K562 (cell line): ENCODE measurements at regions not wholly inside any gene's neighbourhood (a gene's known extent, or its start where the extent isn't known, plus 50 kb on each side); places are given as distances from the start of the nearest gene placed in this dataset.

ENCODE experiments used
- ATAC-seq: fragments of 200-7000 bp; cut with Tn5 transposase; 3 replicates; pipeline ENCODE4 v1.9.1; 2020; ENCODE audit warnings: moderate library complexity
- BruUV-seq: library from RNA; stranded (reverse); fragments of 400-500 nt; replicated peaks from 2 replicates; lab custom pipeline; 2021; lab: Mats Ljungman, UMichigan
- CTCF ChIA-PET: fragments of 300-600 bp; formaldehyde crosslinking; extraction: SDS; loops from one replicate; lab custom pipeline; 2021; ENCODE audit warnings: low intra/inter-chr PET ratio; lab: Yijun Ruan, JAX
- POLR2A ChIA-PET: fragments of 300-600, 350-650 bp; sonication (Branson Sonifier 250); formaldehyde crosslinking; extraction: SDS; loops from one replicate; lab custom pipeline; 2021; ENCODE audit warnings: antibody characterized with exemption, inconsistent platforms; lab: Yijun Ruan, JAX
- DNase-seq, 4 experiments: peaks; one replicate each; pipeline versions ENCODE4 v3.0.0 to v3.0.0-alpha.2; 2011 to 2018; ENCODE audit warnings: low spot score in 3 of 4, mixed read lengths in 3 of 4; ENCODE audit errors: extremely low read depth in 1 of 4
- FAIRE-seq: peaks from 2 replicates; lab custom pipeline; 2011; peaks lifted over from hg19 to GRCh38; lab: Jason Lieb, UNC
- H2AFZ ChIP-seq: 2 replicates; pipeline ENCODE4 v1.6.0; 2011; ENCODE audit warnings: low read depth, low read length, control low read depth, inconsistent platforms
- H3K27ac ChIP-seq: fragments of 200-600 bp; 3 replicates; pipeline ENCODE4 v1.8.0; 2011; ENCODE audit warnings: low read depth, mild to moderate bottlenecking, control low read depth, inconsistent platforms, low read length, moderate library complexity, mixed read lengths; ENCODE audit errors: extremely low read depth
- H3K27me3 ChIP-seq, 2 experiments: fragments of 300-600 bp in 1 of 2; 2 replicates in 1 of 2; 3 replicates in 1 of 2; pipeline versions ENCODE4 v1.6.0 to v1.8.0; 2011; ENCODE audit warnings: inconsistent platforms in 2 of 2, low read length in 2 of 2, mild to moderate bottlenecking in 1 of 2, mixed read lengths in 1 of 2, moderate library complexity in 1 of 2; ENCODE audit not compliant: control insufficient read depth in 2 of 2, insufficient read depth in 2 of 2
- H3K36me3 ChIP-seq: fragments of 300-600 bp; 3 replicates; pipeline ENCODE4 v1.8.0; 2011; ENCODE audit warnings: mild to moderate bottlenecking, low read length, inconsistent platforms; ENCODE audit not compliant: control insufficient read depth, insufficient read depth
- H3K4me1 ChIP-seq, 2 experiments: fragments of 200-600 bp in 1 of 2; replicated peaks in 1 of 2; 2 replicates in 1 of 2; 3 replicates in 1 of 2; pipeline versions ENCODE4 v1.5.1 to v1.8.0; 2011; ENCODE audit warnings: inconsistent platforms in 2 of 2, low read length in 2 of 2, mild to moderate bottlenecking in 1 of 2, mixed read lengths in 1 of 2, moderate library complexity in 1 of 2; ENCODE audit not compliant: control insufficient read depth in 2 of 2, insufficient read depth in 2 of 2
- H3K4me2 ChIP-seq: 2 replicates; pipeline ENCODE4 v1.6.1; 2011; ENCODE audit warnings: low read length, control low read depth, inconsistent platforms, mixed read lengths; ENCODE audit not compliant: insufficient read depth
- H3K4me3 ChIP-seq: fragments of 200-600 bp; sonication (generic), shearing (Covaris generic); 2 replicates; pipeline ENCODE4 v1.5.1; 2016; ENCODE audit warnings: control low read depth, inconsistent platforms
- H3K79me2 ChIP-seq: fragments of 200-600 bp; 3 replicates; pipeline ENCODE4 v1.8.0; 2011; ENCODE audit warnings: low read length, inconsistent platforms; ENCODE audit not compliant: control insufficient read depth, insufficient read depth
- H3K9ac ChIP-seq, 2 experiments: 2 replicates each; pipeline versions ENCODE4 v1.6.0 to v1.6.1; 2011; ENCODE audit warnings: low read depth in 2 of 2, low read length in 2 of 2, control low read depth in 1 of 2, inconsistent platforms in 1 of 2, mild to moderate bottlenecking in 1 of 2, mixed read lengths in 1 of 2; ENCODE audit not compliant: insufficient read depth in 1 of 2
- H3K9me1 ChIP-seq: one replicate; pipeline ENCODE4 v1.6.0; 2011; ENCODE audit warnings: inconsistent platforms, mild to moderate bottlenecking, low read length, moderate library complexity; ENCODE audit not compliant: control insufficient read depth, insufficient read depth
- H3K9me3 ChIP-seq: replicated peaks from 2 replicates; pipeline ENCODE4 v1.5.1; 2011; ENCODE audit warnings: low read depth, low read length, inconsistent platforms; ENCODE audit not compliant: control insufficient read depth, insufficient read depth
- H4K20me1 ChIP-seq: replicated peaks from 2 replicates; pipeline ENCODE4 v1.6.1; 2011; ENCODE audit warnings: low read length, inconsistent platforms, mixed read lengths; ENCODE audit not compliant: control insufficient read depth, insufficient read depth
- CEBPG ChIP-seq, 3 experiments: fragments of 200-800 bp in 1 of 3; sonication (Bioruptor generic) in 1 of 3; sonication (generic) in 1 of 3; formaldehyde crosslinking in 1 of 3; IDR thresholded peaks in 2 of 3; conservative IDR thresholded peaks in 1 of 3; 2 replicates each; pipeline versions ENCODE4 v1.6.1 to v1.8.0; 2016 to 2022; ENCODE audit warnings: missing compliant biosample characterization in 2 of 3, missing genetic modification characterization in 2 of 3, mild to moderate bottlenecking in 1 of 3, missing genetic modification reagents in 1 of 3
- CHCHD3 ChIP-seq: fragments of 250-450 bp; sonication (Bioruptor Pico); IDR thresholded peaks from 2 replicates; pipeline ENCODE4 v2.1.2; 2022; ENCODE audit warnings: mild to moderate bottlenecking
- DMBX1 ChIP-seq: fragments of 250-450 bp; sonication (Bioruptor Pico); IDR thresholded peaks from 2 replicates; pipeline ENCODE4 v1.8.0; 2022; ENCODE audit warnings: inconsistent platforms, mild to moderate bottlenecking, moderate library complexity, borderline replicate concordance
- ETV5 ChIP-seq: sonication (generic); formaldehyde crosslinking; IDR thresholded peaks from 2 replicates; pipeline ENCODE4 v1.4.0; 2020; ENCODE audit warnings: low read depth, mild to moderate bottlenecking, missing genetic modification reagents
- KLF6 ChIP-seq: fragments of 250-450 bp; sonication (Bioruptor Pico); IDR thresholded peaks from 2 replicates; pipeline ENCODE4 v1.4.0; 2020; ENCODE audit warnings: mild to moderate bottlenecking, moderate library complexity, borderline replicate concordance
- POLR2AphosphoS2 ChIP-seq: IDR thresholded peaks from 2 replicates; pipeline ENCODE4 v1.6.1; 2012; ENCODE audit warnings: low read length, improper control_type of control experiment
- RAD51 ChIP-seq: fragments of 450-650 bp; IDR thresholded peaks from 2 replicates; pipeline ENCODE4 v1.7.1; 2016; ENCODE audit warnings: low read depth, mild to moderate bottlenecking, borderline replicate concordance
- RREB1 ChIP-seq: fragments of 250-450 bp; sonication (Bioruptor Pico); IDR thresholded peaks from 2 replicates; pipeline ENCODE4 v1.4.0; 2020
- U2AF1 ChIP-seq: fragments of 200-400 bp; formaldehyde crosslinking; optimal IDR thresholded peaks from 2 replicates; pipeline ENCODE3; 2017; ENCODE audit warnings: mild to moderate bottlenecking, low read depth, low read length, moderate library complexity
- ZNF644 ChIP-seq: fragments of 200-800 bp; sonication (Bioruptor generic); IDR thresholded peaks from 2 replicates; pipeline ENCODE4 v1.6.1; 2016; ENCODE audit warnings: low read depth, missing genetic modification characterization, missing compliant biosample characterization
- WGBS: fragments of 100-300 bp; shearing (Covaris generic); methylation state at CpG from one replicate; pipeline ENCODE4 v1.1.6; 2016; ENCODE audit warnings: low coverage, mixed read lengths; ENCODE audit not compliant: insufficient coverage; ENCODE audit errors: missing lambda C conversion rate; 5-methylcytosine and 5-hydroxymethylcytosine counted together
- in situ Hi-C: fragments of 300-500 bp; cut with MboI; formaldehyde crosslinking; loops from 4 replicates; pipeline ENCODE4 v1.15.0; 2018; ENCODE audit warnings: inconsistent platforms, mixed read lengths
- intact Hi-C: fragments of 100-400 bp; cut with micrococcal nuclease; formaldehyde crosslinking; loops from 2 replicates; pipeline ENCODE4 v1.14.2; 2022

DNA sequence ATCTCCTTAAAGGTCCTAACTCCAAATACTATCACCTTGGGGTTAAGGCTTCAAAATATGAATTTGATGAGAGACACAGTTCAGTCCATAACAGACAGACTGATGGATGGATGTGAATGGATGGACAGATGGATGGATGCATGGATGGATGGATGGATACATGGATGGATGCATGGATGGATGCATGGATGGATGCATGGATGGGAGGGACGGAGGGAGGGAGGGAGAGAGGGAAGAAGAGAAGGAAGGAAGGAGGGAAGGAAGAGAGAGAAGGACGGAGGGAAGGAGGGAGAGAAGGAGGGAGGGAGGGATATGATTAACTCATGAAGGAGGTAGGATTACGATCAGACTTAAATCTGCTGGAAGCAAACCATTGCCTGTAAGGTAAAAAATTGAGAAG lies 192.4 kb downstream of the LRRN1 start:
- Histone ChIP-seq H3K4me2 (no peak overlapping the region), H3K9me3 (no peaks in the 10 kb centered on the region), H3K9me1 (no peaks in the 10 kb centered on the region), H2AFZ (no peak overlapping the region), H3K79me2 (no peaks in the 10 kb centered on the region), H3K9ac (no peak overlapping the region), H3K4me3 (no peak overlapping the region), H3K4me1 (no peaks in the 10 kb centered on the region), H4K20me1 (no peaks in the 10 kb centered on the region), H3K27ac (no peak overlapping the region), H3K27me3 (no peaks in the 10 kb centered on the region), H3K36me3 (no peaks in the 10 kb centered on the region)
- ChIA-PET POLR2A (no interaction called here), CTCF (no interaction called here)
- no peak for DNase-seq
- TF ChIP-seq POLR2AphosphoS2 (no peak), ETV5 (CRISPR knock-in tag) (no peak), CHCHD3 (no peak)
- FAIRE-seq, result no peak
- no TSS peak for BruUV-seq
- ATAC-seq, result no peak
- in situ Hi-C loops, result no loop called here
- WGBS, result 5% methylated on average over 3 of the region's 3 CpGs
- intact Hi-C loops, result no loop called here

DNA sequence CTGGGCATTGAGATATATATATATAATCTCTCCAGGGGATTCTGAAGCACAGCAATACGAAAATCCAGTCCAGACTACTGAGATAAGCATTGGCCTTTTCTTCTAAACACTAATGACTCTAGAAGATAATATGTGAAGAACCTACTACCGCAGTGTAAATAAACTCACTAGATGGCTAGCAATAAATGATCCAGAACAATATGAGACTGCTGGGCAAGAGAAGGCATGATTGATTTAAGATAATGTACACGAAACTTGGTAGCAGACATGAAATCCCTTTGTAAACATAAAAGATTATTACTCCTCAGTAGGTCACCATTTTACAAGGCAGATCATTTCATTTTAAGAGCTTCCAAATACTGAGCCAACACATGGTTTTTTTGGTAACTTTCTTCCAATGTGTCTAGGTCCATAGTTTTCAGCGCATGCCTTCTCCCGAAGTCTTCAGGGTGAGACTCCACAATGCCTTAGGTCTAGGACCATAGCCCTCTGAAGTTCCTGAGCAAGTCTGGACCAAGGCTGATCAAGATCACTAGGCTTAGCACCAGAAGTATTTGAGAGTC lies 193.2 kb downstream of the LRRN1 start:
- in situ Hi-C loops, result no loop called here
- no peaks in the 10 kb centered on the region for H4K20me1 ChIP-seq
- no peak overlapping the region for H2AFZ ChIP-seq
- no peaks in the 10 kb centered on the region for H3K27me3 ChIP-seq
- DNase-seq (no peak), FAIRE-seq (no peak), ATAC-seq (no peak)
- H3K27ac ChIP-seq, result no peak overlapping the region
- H3K4me3 ChIP-seq, result no peak overlapping the region
- H3K9me3 ChIP-seq, result no peaks in the 10 kb centered on the region
- no TSS peak for BruUV-seq
- no peaks in the 10 kb centered on the region for H3K4me1 ChIP-seq
- intact Hi-C loops, result no loop called here
- no peaks in the 10 kb centered on the region for H3K36me3 ChIP-seq
- H3K79me2 ChIP-seq, result no peaks in the 10 kb centered on the region
- POLR2A ChIA-PET, result no interaction called here
- H3K4me2 ChIP-seq, result no peak overlapping the region
- no peak overlapping the region for H3K9ac ChIP-seq
- H3K9me1 ChIP-seq, result no peaks in the 10 kb centered on the region
- WGBS, result 0% methylated on average over 5 of the region's 5 CpGs
- CTCF ChIA-PET, result no interaction called here
- TF ChIP-seq ZNF644 (tag), result no peak
- no peak for TF ChIP-seq DMBX1 (CRISPR knock-in tag)
- TF ChIP-seq RAD51, result no peak
- TF ChIP-seq U2AF1, result no peak
- no peak for TF ChIP-seq KLF6 (CRISPR knock-in tag)
- TF ChIP-seq RREB1, result no peak
- no peak for TF ChIP-seq CEBPG (CRISPR knock-in tag; IDR thresholded peaks at IDR 0.05)
- no peak for TF ChIP-seq CEBPG (tag; conservative IDR thresholded peaks at IDR 0.05 in 1 of 2, IDR thresholded peaks at IDR 0.05 in 1 of 2)
